Anterior cingulate cortex (tissue), 58 donors: ENCODE measurements at regions not wholly inside any gene's neighbourhood (a gene's known extent, or its start where the extent isn't known, plus 50 kb on each side); places are given as distances from the start of the nearest gene placed in this dataset.

ENCODE experiments used
- DNase-seq, 58 donors: peaks; one replicate each; lab custom pipeline; 2025; lab: John Stamatoyannopoulos, UW

DNA sequence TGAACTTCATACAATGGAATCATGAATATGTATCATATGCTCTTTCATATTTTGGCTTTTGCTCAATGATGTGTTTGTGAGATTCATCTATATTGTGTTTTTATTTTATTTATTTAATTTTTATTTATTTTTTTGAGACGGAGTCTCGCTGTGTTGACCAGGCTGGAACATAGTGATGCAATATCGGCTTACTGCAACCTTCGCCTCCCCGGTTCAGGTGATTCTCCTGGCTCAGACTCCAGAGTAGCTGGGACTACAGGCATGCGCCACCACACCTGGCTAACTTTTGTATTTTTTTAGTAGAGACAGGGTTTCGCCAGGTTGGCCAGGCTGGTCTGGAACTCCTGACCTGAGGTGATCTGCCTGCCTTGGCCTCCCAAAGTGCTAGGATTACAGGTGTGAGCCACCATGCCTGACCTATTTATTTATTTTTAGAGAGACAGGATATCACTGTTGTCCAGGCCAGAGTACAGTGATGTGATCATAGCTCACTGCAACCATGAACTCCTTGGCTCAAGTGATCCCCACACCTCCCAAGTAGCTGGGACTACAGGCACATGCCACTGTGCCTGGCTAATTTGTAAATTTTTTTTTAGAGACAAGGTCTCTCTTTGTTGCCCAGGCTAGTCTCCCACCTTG lies 74.5 kb downstream of the TET3 start:
- DNase-seq: no peak

- DNase-seq: no peak
Measured at GRCh38 chr2:74063486-74063885, 78.8 kb downstream of the TET3 start.

- DNase-seq: no peak
Measured at GRCh38 chr2:74065456-74065855, 80.7 kb downstream of the TET3 start.

DNA sequence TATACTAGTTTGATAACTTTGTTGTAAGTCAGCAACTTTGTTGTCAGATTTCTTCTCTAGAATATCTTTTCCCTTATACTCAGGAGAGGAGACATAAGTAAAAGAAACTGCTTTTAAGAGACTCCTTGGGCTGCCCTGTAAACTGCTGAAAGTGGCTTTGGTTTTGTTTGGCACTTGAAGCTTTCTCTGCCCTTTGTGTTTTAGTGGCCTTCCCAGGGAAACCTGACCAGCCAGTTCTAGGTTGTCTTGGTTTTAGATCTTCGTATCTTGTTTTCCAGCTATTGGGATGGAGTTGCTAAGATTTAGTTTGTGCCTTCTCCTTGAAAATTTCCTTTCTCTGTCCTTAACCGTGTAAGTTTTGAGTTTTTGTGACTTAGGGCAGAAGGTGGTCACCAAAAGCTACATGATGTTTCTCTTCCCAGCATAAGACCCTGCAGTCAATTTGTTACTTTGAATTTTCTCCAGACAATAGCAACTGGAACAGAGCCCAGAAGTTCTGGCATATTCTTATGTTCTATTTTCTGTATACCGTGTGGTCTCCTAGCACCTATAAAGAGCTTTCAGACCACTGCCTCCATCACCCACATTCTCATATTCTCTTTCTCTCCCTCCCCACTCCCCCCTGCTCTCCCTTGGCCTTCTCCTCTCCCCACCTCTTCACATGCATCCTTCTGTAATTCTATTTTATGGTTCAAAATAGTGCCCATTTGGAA lies 81.1 kb downstream of the BOLA3 start:
- DNase-seq: no peak

DNA sequence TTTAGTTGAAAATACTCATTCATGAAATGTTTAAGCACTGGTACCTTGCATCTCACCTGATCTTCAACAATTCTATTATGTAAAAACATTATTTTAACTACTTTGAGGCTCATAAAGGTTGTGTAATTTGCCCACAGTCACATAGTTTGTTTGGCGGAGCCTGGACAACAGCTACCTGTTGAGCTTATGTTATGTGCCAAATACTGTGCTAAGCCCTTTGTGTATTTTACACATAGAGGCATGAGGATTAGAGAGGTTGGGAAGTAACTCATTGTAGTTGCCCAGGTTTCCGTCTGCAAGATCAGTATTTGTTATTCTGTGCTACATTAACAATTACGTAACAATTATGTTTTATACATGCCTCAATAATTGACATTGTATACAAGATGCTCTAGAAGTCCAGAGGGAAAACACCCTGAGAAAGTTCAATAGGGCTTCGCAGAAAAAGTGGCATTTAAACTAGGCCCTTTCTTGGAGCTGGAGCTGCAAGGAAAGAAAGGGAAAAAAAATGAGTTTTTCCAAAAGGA lies 80.4 kb downstream of the BOLA3 start:
- DNase-seq: no peak

DNA sequence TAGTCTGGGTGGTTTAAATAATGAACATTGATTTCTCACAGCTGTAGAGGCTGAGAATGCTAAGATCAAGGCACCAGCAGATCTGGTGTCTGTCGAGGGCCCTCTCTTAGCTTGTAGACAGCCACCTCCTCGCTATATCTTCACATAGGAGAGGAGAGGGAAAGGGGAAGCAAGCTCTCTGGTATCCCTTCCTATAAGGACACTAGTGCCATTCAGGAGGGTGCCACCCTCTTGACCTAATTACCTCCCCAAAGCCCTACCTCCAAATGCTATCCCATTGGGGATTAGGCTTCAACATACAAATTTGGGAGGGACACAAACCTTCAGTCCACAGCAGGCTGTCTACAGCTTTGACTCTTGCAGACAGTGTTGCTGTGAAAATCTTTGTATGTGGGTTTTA lies 76.7 kb downstream of the BOLA3 start:
- DNase-seq: no peak

GRCh38 chr2:74071426-74071825 lies 76.3 kb downstream of the BOLA3 start:
- no peak for DNase-seq

DNA sequence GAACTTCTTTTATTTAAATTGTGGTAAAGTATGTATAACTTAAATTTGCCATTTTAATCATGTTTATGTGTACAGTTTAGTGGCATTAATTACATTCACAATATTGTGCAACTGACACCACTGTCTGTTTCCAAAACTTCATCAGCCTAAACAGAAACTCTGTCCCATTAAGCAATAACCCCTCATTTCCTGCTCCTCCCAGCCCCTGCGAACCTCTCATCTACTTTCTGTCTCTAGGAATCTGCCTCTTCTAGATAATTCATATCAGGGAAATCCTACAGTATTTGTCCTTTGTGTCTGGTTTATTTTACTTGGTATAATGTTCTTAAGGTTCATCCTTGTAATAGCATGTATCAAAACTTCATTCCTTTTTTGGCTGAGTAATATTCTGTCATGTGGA lies 75.1 kb downstream of the BOLA3 start:
- DNase-seq: no peak

- DNase-seq: no peak
Measured at GRCh38 chr2:74074487-74074886, 73.2 kb downstream of the BOLA3 start.

- no peak for DNase-seq
Measured at GRCh38 chr2:74076074-74076470, 71.6 kb downstream of the BOLA3 start.

DNA sequence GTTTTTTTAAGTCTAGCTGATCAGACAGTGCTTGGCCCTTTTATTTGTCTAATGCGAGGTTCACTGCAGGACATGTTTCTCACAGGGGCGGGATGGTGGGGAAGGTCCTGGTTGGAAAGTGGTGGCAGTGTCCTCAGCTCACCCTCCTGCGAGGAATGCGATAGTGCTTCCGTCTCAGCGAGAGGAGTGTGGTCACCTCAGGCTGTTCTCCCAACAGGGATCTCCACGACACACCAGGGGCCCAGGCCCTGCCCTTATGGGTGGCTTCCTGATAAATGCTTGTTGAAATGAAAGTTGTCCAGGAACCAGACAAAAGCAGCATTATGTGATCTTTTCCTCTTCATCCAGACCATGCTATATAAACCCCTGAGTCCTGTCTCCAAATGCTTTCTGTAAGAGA lies 70.1 kb downstream of the BOLA3 start:
- DNase-seq: no peak

DNA sequence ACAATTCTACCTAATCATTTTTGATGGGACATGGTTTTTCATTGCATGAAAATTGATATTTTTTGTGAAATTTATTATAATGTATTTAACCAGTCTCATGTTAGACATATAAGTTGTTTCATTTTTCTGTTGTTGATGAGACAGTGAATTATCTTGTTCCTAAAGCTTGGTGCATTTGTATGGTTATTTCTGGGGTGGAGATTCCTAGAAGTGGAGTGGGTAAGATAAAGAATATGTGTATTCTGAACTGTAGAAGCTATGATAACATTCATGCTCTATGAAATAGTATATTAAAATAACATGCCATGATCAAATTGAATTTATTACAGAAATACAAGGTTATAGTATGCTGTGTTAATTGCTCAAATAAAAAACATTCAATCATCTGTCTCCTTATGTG lies 69.2 kb downstream of the BOLA3 start:
- no peak for DNase-seq

DNA sequence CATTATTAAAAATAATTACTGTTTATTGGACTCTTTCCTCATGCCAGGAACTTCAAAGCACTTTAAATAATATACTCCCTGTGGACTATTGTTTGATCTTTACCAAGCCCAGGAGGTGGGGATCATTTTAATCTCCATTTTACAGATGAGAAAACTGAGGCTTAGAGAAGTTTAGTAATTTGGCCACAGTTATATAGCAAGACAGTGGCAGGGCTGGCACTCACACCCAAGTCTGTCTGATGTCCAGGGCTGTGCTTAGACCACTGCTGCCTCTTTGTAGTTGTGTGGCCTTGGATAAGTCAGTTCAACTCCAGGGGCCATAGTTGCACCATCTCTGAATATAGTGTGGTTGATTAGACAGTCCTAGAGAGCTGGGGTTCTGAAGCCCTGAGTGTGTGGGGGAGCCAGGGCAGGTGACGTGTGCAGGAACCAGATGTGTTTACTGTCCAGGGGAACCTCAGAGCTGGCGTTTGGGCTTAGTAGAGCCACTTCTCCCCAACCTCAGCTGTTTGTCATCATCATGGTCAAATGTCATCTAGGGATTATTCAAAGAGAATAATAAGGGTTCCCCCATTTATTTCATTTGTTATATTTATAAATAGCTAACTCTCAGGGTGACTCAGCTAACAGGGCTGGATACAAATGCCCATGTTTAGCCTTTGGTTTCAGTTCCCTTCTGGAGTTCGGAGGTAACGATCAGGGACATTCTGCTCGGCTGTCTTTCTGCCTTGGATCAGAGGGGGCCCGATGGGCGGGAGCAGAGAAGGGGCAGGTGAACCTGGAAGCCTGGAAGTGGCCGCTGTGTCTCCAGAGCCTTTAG lies 68.0 kb downstream of the BOLA3 start:
- DNase-seq: no peak

GRCh38 chr2:74080346-74080745 lies 67.4 kb downstream of the BOLA3 start:
- no peak for DNase-seq

DNA sequence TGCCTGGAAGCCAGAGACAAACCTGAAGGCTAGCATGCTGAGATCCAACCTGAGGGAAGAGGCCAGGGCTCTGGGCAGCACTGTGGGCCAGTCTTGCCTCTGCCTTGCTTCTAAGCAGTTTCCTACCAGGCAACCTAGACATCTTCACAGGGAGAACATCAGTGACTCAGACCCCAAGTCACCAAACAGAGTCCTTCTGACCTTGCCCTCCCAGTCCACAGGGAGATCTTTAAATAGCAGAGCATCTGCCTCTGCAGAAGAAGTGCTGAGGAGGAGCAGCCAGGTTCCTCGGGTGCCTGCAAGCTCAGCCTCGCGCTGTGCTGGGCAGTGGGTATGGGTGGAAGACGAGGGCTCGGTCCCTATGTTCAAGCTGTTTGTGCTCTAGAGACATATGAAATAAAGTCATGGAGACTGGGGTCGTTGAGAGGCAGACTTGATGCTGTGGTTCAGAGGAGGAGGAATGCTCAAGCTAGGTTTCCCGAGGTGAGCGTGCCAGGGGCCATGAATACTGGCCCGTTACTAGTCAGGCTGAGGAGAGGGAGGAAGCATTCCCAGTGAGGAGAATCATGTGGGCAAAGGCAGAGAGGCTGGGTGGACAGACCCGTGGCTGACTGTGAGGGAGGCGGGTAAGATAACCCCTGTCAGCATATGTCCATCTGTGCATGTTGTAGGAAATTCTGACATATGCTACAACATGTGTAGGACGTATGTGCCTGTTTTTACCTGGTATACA lies 66.5 kb downstream of the BOLA3 start:
- DNase-seq: no peak

GRCh38 chr2:74081763-74082110 lies 66.0 kb downstream of the BOLA3 start:
- DNase-seq: no peak

- no peak for DNase-seq
Measured at GRCh38 chr2:74083750-74084149, 64.0 kb downstream of the BOLA3 start.
